Left lung (tissue), 4 donors: ENCODE measurements at regions not wholly inside any gene's neighbourhood (a gene's known extent, or its start where the extent isn't known, plus 50 kb on each side); places are given as distances from the start of the nearest gene placed in this dataset.

Experiments used
- ATAC-seq: fragments of 200-7000 bp; cut with Tn5 transposase; one replicate; pipeline ENCODE4 v1.9.1; 2020; ENCODE audit warnings: moderate library complexity
- DNase-seq, 4 donors: peaks; one replicate each; pipeline ENCODE4 v3.0.0-alpha.2; 2013 to 2020
- H3K27ac ChIP-seq, 2 donors: fragments of 200-600 bp; sonication (generic) in 1 of 2; one replicate each; pipeline versions ENCODE4 v1.5.0 to v1.8.0; 2020 to 2021
- H3K27me3 ChIP-seq, 2 donors: fragments of 200-600 bp; sonication (generic) in 1 of 2; one replicate each; pipeline versions ENCODE4 v1.5.0 to v1.8.0; 2020 to 2021
- H3K36me3 ChIP-seq, 2 donors: fragments of 200-600 bp; sonication (generic) in 1 of 2; one replicate each; pipeline versions ENCODE4 v1.5.0 to v1.8.0; 2020 to 2021
- H3K4me1 ChIP-seq, 2 donors: fragments of 200-600 bp; one replicate each; pipeline ENCODE4 v1.8.0; 2021
- H3K4me3 ChIP-seq, 2 donors: fragments of 200-600 bp; sonication (generic) in 1 of 2; one replicate each; pipeline versions ENCODE4 v1.5.0 to v1.8.0; 2020 to 2021; ENCODE audit warnings: mild to moderate bottlenecking in 1 of 2
- H3K9me3 ChIP-seq, 2 donors: fragments of 200-600 bp; sonication (generic) in 1 of 2; one replicate each; pipeline versions ENCODE4 v1.5.0 to v1.8.0; 2020 to 2021
- intact Hi-C, 2 donors: fragments of 100-400 bp; cut with DNase I; formaldehyde crosslinking; loops; one replicate each; pipeline versions ENCODE4 v1.11.2 to v1.14.2; 2022
- TF ChIP-seq, protein P1 (sequence below), 2 donors: fragments of 200-600 bp; sonication (generic) in 1 of 2; IDR thresholded peaks; one replicate each; pipeline versions ENCODE4 v1.5.0 to v1.8.0; 2021; ENCODE audit warnings: antibody characterized with exemption in 2 of 2
- donor health status: DM: no; HTN: yes; CAD: no.
- donor health status: DM: no; HTN: no; CAD: no.

GRCh38 chr3:107931326-107931725, 159.5 kb downstream of the CD47 start:
- TF ChIP-seq, protein P1, sequence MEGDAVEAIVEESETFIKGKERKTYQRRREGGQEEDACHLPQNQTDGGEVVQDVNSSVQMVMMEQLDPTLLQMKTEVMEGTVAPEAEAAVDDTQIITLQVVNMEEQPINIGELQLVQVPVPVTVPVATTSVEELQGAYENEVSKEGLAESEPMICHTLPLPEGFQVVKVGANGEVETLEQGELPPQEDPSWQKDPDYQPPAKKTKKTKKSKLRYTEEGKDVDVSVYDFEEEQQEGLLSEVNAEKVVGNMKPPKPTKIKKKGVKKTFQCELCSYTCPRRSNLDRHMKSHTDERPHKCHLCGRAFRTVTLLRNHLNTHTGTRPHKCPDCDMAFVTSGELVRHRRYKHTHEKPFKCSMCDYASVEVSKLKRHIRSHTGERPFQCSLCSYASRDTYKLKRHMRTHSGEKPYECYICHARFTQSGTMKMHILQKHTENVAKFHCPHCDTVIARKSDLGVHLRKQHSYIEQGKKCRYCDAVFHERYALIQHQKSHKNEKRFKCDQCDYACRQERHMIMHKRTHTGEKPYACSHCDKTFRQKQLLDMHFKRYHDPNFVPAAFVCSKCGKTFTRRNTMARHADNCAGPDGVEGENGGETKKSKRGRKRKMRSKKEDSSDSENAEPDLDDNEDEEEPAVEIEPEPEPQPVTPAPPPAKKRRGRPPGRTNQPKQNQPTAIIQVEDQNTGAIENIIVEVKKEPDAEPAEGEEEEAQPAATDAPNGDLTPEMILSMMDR (IDR thresholded peaks at IDR 0.05): no peak
- no peak for DNase-seq
- intact Hi-C loops: no loop called here
- Histone ChIP-seq H3K27me3 (peaks cover 0 to 28% of the 10 kb centered on the region in 2 donors), H3K9me3 (peaks cover 0 to 10% of the 10 kb centered on the region in 2 donors), H3K4me1 (peaks cover 0 to 10% of the 10 kb centered on the region in 2 donors), H3K36me3 (no peaks in the 10 kb centered on the region), H3K27ac (no peak overlapping the region), H3K4me3 (no peak overlapping the region)
- no peak for ATAC-seq

DNA sequence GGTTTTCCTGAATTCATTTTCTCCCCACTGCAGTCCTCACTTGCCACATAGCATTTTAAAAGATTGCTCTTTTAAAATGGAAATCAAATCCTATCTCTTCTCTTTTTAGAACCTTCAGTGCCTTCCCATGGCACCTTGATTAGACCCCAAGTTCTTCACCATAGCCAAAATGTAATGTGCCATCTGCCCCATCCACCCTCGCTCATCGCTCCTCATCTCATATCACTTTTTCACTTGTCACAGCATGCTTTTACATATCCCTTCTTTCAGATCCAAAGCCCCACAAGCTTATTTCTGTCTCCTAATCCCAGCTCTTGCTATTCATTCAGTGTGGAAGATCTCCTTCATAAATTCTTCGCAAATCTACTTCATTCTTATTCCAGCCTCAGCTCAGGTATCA, 161.7 kb downstream of the CD47 start:
- Histone ChIP-seq H3K27ac (no peak overlapping the region), H3K4me3 (no peak overlapping the region), H3K36me3 (no peaks in the 10 kb centered on the region), H3K27me3 (peaks cover 0 to 28% of the 10 kb centered on the region in 2 donors), H3K4me1 (peaks cover 0 to 10% of the 10 kb centered on the region in 2 donors), H3K9me3 (peaks cover 0 to 10% of the 10 kb centered on the region in 2 donors)
- no peak for ATAC-seq
- TF ChIP-seq, protein P1 (IDR thresholded peaks at IDR 0.05): no peak
- intact Hi-C loops: no loop called here
- DNase-seq: no peak

DNA sequence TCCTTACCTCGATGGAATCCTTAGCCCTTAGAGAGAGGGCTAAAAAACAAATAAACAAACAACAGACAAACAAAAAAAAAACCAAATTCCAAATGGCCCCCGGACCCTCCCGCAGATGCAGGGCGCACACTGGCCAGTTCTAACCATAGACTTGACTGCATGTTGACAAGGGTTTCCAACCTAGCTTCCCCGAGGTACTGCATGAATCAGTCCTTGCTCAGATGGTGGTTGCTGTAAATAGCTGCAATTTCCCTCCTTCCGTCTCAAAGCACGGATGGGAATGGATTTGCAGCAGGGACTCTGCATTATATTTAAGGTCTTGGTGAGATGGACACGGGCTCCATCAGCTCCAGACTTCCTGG, 162.8 kb downstream of the CD47 start:
- TF ChIP-seq, protein P1 (IDR thresholded peaks at IDR 0.05): no peak
- peak; percentile 62 for ATAC-seq
- no peak overlapping the region for H3K27ac ChIP-seq
- DNase-seq: peak in 1 of 4 donors; percentile 10
- intact Hi-C loops: no loop called here
- no peaks in the 10 kb centered on the region for H3K36me3 ChIP-seq
- peaks cover 0 to 3% of the 10 kb centered on the region in 2 donors for H3K9me3 ChIP-seq
- peak overlapping the region; percentile 48 to 50 for H3K4me3 ChIP-seq
- peaks cover 0 to 28% of the 10 kb centered on the region in 2 donors for H3K27me3 ChIP-seq
- peaks cover 0 to 10% of the 10 kb centered on the region in 2 donors for H3K4me1 ChIP-seq

DNA sequence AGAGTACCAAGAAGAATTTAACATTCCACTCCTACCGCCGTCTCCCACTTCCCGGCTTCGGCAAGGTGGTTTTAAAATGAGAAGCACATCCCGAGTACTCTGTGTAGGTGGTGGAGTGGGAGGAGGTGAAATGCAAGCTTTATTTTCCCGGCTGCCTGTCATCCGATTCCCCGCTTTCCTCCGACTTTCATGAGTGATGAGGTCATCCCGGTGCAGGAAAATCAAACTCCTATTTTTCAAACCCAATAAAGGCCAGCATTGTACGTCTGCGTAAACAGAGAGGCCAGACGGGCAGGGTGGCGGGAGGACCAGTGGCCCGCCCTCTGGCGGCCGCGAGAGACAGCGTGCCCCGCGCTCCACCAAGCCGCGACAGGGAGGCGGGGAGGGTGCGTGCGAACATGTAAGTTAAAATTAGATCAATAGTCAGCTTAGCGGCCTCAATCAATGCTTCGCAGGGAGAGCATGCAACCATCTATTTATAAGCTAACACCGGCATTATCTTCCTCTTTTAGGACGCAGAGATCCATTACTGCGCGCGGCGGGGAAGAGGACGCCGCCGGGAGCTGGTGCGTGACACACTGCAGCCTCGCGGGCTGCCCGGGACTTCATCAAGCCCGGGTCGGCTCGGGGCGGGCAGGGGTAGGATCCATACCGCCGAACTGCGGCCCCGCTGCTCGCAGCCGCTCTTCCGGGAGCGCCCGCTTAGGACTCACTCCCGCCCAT, 163.3 kb downstream of the CD47 start:
- peaks cover 0 to 28% of the 10 kb centered on the region in 2 donors for H3K27me3 ChIP-seq
- TF ChIP-seq, protein P1 (IDR thresholded peaks at IDR 0.05): peak; percentile 86 to 90
- H3K9me3 ChIP-seq: no peaks in the 10 kb centered on the region
- no peak overlapping the region for H3K27ac ChIP-seq
- DNase-seq (peak; percentile 58 to 93 (median 67)), ATAC-seq (peak; percentile 99)
- peaks cover 0 to 10% of the 10 kb centered on the region in 2 donors for H3K4me1 ChIP-seq
- intact Hi-C loops: no loop called here
- no peaks in the 10 kb centered on the region for H3K36me3 ChIP-seq
- peak overlapping the region; percentile 48 to 50 for H3K4me3 ChIP-seq

GRCh38 chr3:107925851-107926250, 165.0 kb downstream of the CD47 start:
- Histone ChIP-seq H3K36me3 (no peaks in the 10 kb centered on the region), H3K4me1 (peaks cover 0 to 10% of the 10 kb centered on the region in 2 donors), H3K9me3 (no peaks in the 10 kb centered on the region), H3K4me3 (no peak overlapping the region), H3K27me3 (peaks cover 0 to 28% of the 10 kb centered on the region in 2 donors), H3K27ac (no peak overlapping the region)
- ATAC-seq: no peak
- TF ChIP-seq, protein P1 (IDR thresholded peaks at IDR 0.05): no peak
- intact Hi-C loops: no loop called here
- DNase-seq: no peak
